HCT116 (cell line): ENCODE measurements at regions not wholly inside any gene's neighbourhood (a gene's known extent, or its start where the extent isn't known, plus 50 kb on each side); places are given as distances from the start of the nearest gene placed in this dataset.

Experiments used
- ATAC-seq: fragments of 200-7000 bp; cut with Tn5 transposase; 2 replicates; pipeline ENCODE4 v1.9.1; 2020; ENCODE audit warnings: mild to moderate bottlenecking, moderate library complexity
- BruUV-seq: library from RNA; stranded (reverse); fragments of 400-500 nt; replicated peaks from 2 replicates; lab custom pipeline; 2021; lab: Mats Ljungman, UMichigan
- CTCF ChIA-PET: fragments of 300-600 bp; sonication (Branson Sonifier 250); formaldehyde crosslinking; loops from one replicate; lab custom pipeline; 2021; ENCODE audit warnings: antibody characterized with exemption; lab: Charles Lee
- POLR2A ChIA-PET: fragments of 300-600, 350-600 bp; sonication (Branson Sonifier 250); formaldehyde crosslinking; loops from one replicate; lab custom pipeline; 2021; ENCODE audit warnings: antibody characterized with exemption; lab: Charles Lee
- RAD21 ChIA-PET, 2 experiments: fragments of 300-600 bp; sonication (Branson Sonifier 250); formaldehyde crosslinking; loops; one replicate each; lab custom pipeline; 2023; ENCODE audit warnings: low total read pairs in 2 of 2; ENCODE audit not compliant: uncharacterized antibody in 2 of 2, unreplicated experiment in 2 of 2, low non-redundant PET in 1 of 2; lab: Charles Lee
- DNase-seq: peaks from one replicate; pipeline ENCODE4 v3.0.0-alpha.2; 2010; ENCODE audit warnings: low read depth, low spot score
- H2AFZ ChIP-seq: fragments of 200-600 bp; shearing (Covaris generic), sonication (generic); 2 replicates; pipeline ENCODE4 v1.6.1; 2017; ENCODE audit warnings: low read depth, mixed run types, mixed read lengths, antibody characterized with exemption, low read length; ENCODE audit not compliant: poor library complexity, severe bottlenecking
- H3K27ac ChIP-seq: 2 replicates; pipeline ENCODE4 v1.5.1; 2012; ENCODE audit warnings: low read depth, low read length
- H3K27me3 ChIP-seq: fragments of 200-600 bp; sonication (generic); 2 replicates; pipeline ENCODE4 v1.6.1; 2016; ENCODE audit warnings: mixed run types, low read length, mixed read lengths; ENCODE audit not compliant: insufficient read depth
- H3K36me3 ChIP-seq, 2 experiments: fragments of 200-500 bp in 1 of 2; fragments of 200-600 bp in 1 of 2; sonication (Bioruptor generic) in 1 of 2; sonication (generic) in 1 of 2; 2 replicates each; pipeline versions ENCODE4 v1.5.1 to v1.6.1; 2014 to 2016; ENCODE audit warnings: low read length in 2 of 2, inconsistent platforms in 1 of 2, mixed read lengths in 1 of 2, mixed run types in 1 of 2; ENCODE audit not compliant: insufficient read depth in 2 of 2, control insufficient read depth in 1 of 2
- H3K4me1 ChIP-seq, 2 experiments: fragments of 200-600 bp in 1 of 2; sonication (generic) in 1 of 2; 2 replicates each; pipeline versions ENCODE4 v1.5.1 to v1.6.1; 2012 to 2017; ENCODE audit warnings: low read length in 2 of 2, inconsistent platforms in 1 of 2, mild to moderate bottlenecking in 1 of 2, mixed read lengths in 1 of 2, mixed run types in 1 of 2, moderate library complexity in 1 of 2; ENCODE audit not compliant: insufficient read depth in 2 of 2, control insufficient read depth in 1 of 2
- H3K4me2 ChIP-seq: fragments of 200-600 bp; sonication (generic); 2 replicates; pipeline ENCODE4 v1.6.1; 2017; ENCODE audit warnings: mixed run types, low read length, mixed read lengths
- H3K4me3 ChIP-seq, 2 experiments: fragments of 200-600 bp in 1 of 2; sonication (generic) in 1 of 2; replicated peaks in 1 of 2; 2 replicates each; pipeline ENCODE4 v1.5.1; 2011 to 2016; ENCODE audit warnings: low read length in 2 of 2, control low read depth in 1 of 2, low read depth in 1 of 2, mild to moderate bottlenecking in 1 of 2, mixed read lengths in 1 of 2, mixed run types in 1 of 2
- H3K79me2 ChIP-seq: fragments of 200-600 bp; sonication (generic); 2 replicates; pipeline ENCODE4 v1.6.1; 2017; ENCODE audit warnings: mild to moderate bottlenecking, mixed run types, low read length, moderate library complexity, mixed read lengths; ENCODE audit not compliant: insufficient read depth
- H3K9ac ChIP-seq: fragments of 200-600 bp; sonication (generic); 2 replicates; pipeline ENCODE4 v1.6.1; 2016; ENCODE audit warnings: low read length, mixed read lengths
- H3K9me2 ChIP-seq: fragments of 200-600 bp; sonication (generic), shearing (Covaris generic); 2 replicates; pipeline ENCODE4 v1.6.1; 2017; ENCODE audit warnings: mixed run types, mild to moderate bottlenecking, moderate library complexity; ENCODE audit not compliant: insufficient read depth
- H3K9me3 ChIP-seq, 2 experiments: fragments of 200-500 bp in 1 of 2; fragments of 200-600 bp in 1 of 2; sonication (Bioruptor generic) in 1 of 2; sonication (generic) in 1 of 2; 2 replicates each; pipeline ENCODE4 v1.6.1; 2014 to 2017; ENCODE audit warnings: low read length in 2 of 2, mixed read lengths in 2 of 2, inconsistent platforms in 1 of 2, low read depth in 1 of 2, mild to moderate bottlenecking in 1 of 2, mixed run types in 1 of 2, moderate library complexity in 1 of 2; ENCODE audit not compliant: control insufficient read depth in 1 of 2, insufficient read depth in 1 of 2
- H4K20me1 ChIP-seq: fragments of 200-600 bp; sonication (generic), shearing (Covaris generic); 2 replicates; pipeline ENCODE4 v1.6.1; 2017; ENCODE audit warnings: mixed run types, mild to moderate bottlenecking, moderate library complexity; ENCODE audit not compliant: insufficient read depth
- CBX3 ChIP-seq: IDR thresholded peaks from 2 replicates; pipeline ENCODE4 v1.6.1; 2012; ENCODE audit warnings: low read depth
- EGR1 ChIP-seq: IDR thresholded peaks from 2 replicates; pipeline ENCODE4 v1.6.1; 2012; ENCODE audit warnings: low read depth
- ELF1 ChIP-seq: IDR thresholded peaks from 2 replicates; pipeline ENCODE4 v1.6.1; 2012; ENCODE audit warnings: low read depth, borderline replicate concordance
- FOSL1 ChIP-seq: IDR thresholded peaks from 2 replicates; pipeline ENCODE4 v1.6.1; 2012; ENCODE audit warnings: low read depth
- JUND ChIP-seq: IDR thresholded peaks from 2 replicates; pipeline ENCODE4 v1.6.1; 2012
- POLR2A ChIP-seq: IDR thresholded peaks from 2 replicates; pipeline ENCODE4 v1.7.0; 2011; ENCODE audit warnings: borderline replicate concordance; ENCODE audit not compliant: insufficient read depth, insufficient read length; ENCODE audit errors: extremely low read depth
- RAD21 ChIP-seq: IDR thresholded peaks from 2 replicates; pipeline ENCODE4 v1.6.1; 2012; ENCODE audit warnings: low read depth, mild to moderate bottlenecking
- SIN3A ChIP-seq: IDR thresholded peaks from 2 replicates; pipeline ENCODE4 v1.6.1; 2012; ENCODE audit warnings: low read depth
- YY1 ChIP-seq: IDR thresholded peaks from 2 replicates; pipeline ENCODE4 v1.6.1; 2011; ENCODE audit warnings: low read length, low read depth, moderate library complexity, mild to moderate bottlenecking; ENCODE audit not compliant: insufficient replicate concordance; ENCODE audit errors: extremely low read depth
- ZFX ChIP-seq: fragments of 450-650 bp; IDR thresholded peaks from 2 replicates; pipeline ENCODE4 v1.6.1; 2017
- ZNF274 ChIP-seq: fragments of 200-500 bp; sonication (Bioruptor generic); IDR thresholded peaks from 2 replicates; pipeline ENCODE4 v1.6.1; 2014; ENCODE audit warnings: mild to moderate bottlenecking, low read depth, low read length, inconsistent platforms
- intact Hi-C: fragments of 100-400 bp; cut with micrococcal nuclease; formaldehyde crosslinking; loops from 2 replicates; pipeline ENCODE4 v1.10.0; 2022
- TF ChIP-seq, protein P1 (sequence below), 3 experiments: fragments of 200-600 bp in 1 of 3; sonication (generic) in 1 of 3; IDR thresholded peaks in 2 of 3; conservative IDR thresholded peaks in 1 of 3; 2 replicates each; pipeline ENCODE4 v1.5.1; 2012 to 2017; ENCODE audit warnings: low read depth in 2 of 3, low read length in 2 of 3, antibody characterized with exemption in 1 of 3, borderline replicate concordance in 1 of 3, control low read depth in 1 of 3, mild to moderate bottlenecking in 1 of 3, mixed read lengths in 1 of 3, mixed run types in 1 of 3, moderate library complexity in 1 of 3; ENCODE audit not compliant: insufficient read depth in 1 of 3
- TF ChIP-seq, protein P2 (sequence below): IDR thresholded peaks from 2 replicates; pipeline ENCODE4 v1.6.1; 2012; ENCODE audit warnings: low read depth

DNA sequence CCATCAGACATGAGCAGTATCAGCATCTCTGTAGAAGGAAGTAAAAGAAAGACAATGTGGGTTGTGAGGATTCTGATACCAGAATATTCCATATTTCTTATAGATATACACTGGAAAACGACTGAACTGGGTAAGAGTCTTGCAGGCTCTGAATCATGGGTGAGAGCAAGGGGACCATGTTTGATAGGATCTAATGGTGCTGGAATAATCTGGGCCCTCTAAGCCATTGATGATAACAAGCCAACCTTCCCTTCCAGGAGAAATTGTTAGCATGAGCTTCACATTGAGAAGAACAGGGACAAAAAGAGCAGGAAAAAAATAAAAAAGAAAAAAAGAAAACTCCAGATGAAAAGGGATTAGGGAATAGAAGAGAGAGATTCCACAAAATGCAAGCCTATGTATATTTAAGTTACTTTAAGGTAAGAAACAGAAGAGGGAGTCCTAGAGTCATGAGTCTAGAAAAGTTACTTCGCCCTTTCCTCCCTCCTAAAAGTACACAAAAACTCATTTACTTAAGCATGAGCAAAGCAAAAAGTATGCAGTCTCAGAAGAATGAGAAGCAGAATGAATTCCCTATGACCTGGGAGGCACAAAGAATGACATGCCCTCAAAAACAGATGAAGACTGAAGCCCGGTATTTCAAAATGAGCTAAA is 181.9 kb downstream of the TMEM26 start:
- Histone ChIP-seq H2AFZ (peak overlapping the region; percentile 31), H3K27me3 (no peaks in the 10 kb centered on the region), H3K27ac (no peak overlapping the region), H3K4me3 (no peak overlapping the region), H3K9ac (no peak overlapping the region), H3K36me3 (no peaks in the 10 kb centered on the region), H3K79me2 (no peaks in the 10 kb centered on the region), H3K4me2 (no peak overlapping the region), H3K9me2 (no peaks in the 10 kb centered on the region), H4K20me1 (no peaks in the 10 kb centered on the region), H3K4me1 (no peaks in the 10 kb centered on the region), H3K9me3 (no peaks in the 10 kb centered on the region)
- POLR2A ChIA-PET, result no interaction called here
- no peak for TF ChIP-seq EGR1
- TF ChIP-seq FOSL1, result no peak
- TF ChIP-seq RAD21, result peak; percentile 45
- no peak for TF ChIP-seq CBX3
- TF ChIP-seq, protein P1, sequence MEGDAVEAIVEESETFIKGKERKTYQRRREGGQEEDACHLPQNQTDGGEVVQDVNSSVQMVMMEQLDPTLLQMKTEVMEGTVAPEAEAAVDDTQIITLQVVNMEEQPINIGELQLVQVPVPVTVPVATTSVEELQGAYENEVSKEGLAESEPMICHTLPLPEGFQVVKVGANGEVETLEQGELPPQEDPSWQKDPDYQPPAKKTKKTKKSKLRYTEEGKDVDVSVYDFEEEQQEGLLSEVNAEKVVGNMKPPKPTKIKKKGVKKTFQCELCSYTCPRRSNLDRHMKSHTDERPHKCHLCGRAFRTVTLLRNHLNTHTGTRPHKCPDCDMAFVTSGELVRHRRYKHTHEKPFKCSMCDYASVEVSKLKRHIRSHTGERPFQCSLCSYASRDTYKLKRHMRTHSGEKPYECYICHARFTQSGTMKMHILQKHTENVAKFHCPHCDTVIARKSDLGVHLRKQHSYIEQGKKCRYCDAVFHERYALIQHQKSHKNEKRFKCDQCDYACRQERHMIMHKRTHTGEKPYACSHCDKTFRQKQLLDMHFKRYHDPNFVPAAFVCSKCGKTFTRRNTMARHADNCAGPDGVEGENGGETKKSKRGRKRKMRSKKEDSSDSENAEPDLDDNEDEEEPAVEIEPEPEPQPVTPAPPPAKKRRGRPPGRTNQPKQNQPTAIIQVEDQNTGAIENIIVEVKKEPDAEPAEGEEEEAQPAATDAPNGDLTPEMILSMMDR (IDR thresholded peaks at IDR 0.05 in 2 of 3, conservative IDR thresholded peaks at IDR 0.05 in 1 of 3; ENCODE audit: borderline replicate concordance in 1 of 3, insufficient read depth in 1 of 3, low read depth in 2 of 3, low read length in 2 of 3), result 0 out of 6 replicates have a peak, but pooled peaks of 1 of the 3 experiments have one; percentile 13
- TF ChIP-seq POLR2A, result no peak
- CTCF ChIA-PET, result interaction anchor here (0.6 to 1.0 kb wide), 3 partner anchors 130 to 455 kb away, joined by 3 read pairs; no protein-coding TSS in a partner anchor
- BruUV-seq, result no TSS peak
- ATAC-seq (no peak), DNase-seq (no peak)
- intact Hi-C loops, result no loop called here
- RAD21 ChIA-PET, result no interaction called here

DNA sequence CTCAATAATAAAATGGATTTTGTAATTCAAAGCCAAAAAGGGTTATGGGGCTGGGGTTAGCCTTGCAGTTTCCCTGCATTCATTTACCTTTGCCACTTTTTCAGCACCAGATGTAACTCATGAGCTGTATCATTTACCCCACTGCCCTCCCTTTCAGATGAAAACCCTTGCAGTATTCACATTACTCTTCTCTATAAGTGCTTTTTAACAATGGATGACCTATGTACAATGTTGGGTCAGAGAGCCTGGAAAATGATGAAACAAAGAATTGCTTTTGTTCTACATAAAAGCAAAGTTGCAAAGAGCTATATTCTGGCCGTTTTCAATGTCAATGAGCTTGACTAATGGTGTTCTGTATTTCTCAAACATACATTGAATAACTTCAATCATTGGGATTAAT is 189.7 kb downstream of the TMEM26 start:
- BruUV-seq, result no TSS peak
- Histone ChIP-seq H3K9me3 (no peaks in the 10 kb centered on the region), H3K4me2 (no peak overlapping the region), H3K4me1 (no peaks in the 10 kb centered on the region), H3K79me2 (no peaks in the 10 kb centered on the region), H3K9me2 (no peaks in the 10 kb centered on the region), H3K27ac (no peak overlapping the region), H3K27me3 (no peaks in the 10 kb centered on the region), H3K9ac (no peak overlapping the region), H3K4me3 (no peak overlapping the region), H2AFZ (no peak overlapping the region), H3K36me3 (no peaks in the 10 kb centered on the region), H4K20me1 (no peaks in the 10 kb centered on the region)
- POLR2A ChIA-PET, result no interaction called here
- CTCF ChIA-PET, result no interaction called here
- intact Hi-C loops, result no loop called here
- DNase-seq (no peak), ATAC-seq (no peak)
- RAD21 ChIA-PET, result no interaction called here
- no peak for TF ChIP-seq RAD21
- no peak for TF ChIP-seq FOSL1
- no peak for TF ChIP-seq JUND
- TF ChIP-seq SIN3A, result no peak
- TF ChIP-seq, protein P2, sequence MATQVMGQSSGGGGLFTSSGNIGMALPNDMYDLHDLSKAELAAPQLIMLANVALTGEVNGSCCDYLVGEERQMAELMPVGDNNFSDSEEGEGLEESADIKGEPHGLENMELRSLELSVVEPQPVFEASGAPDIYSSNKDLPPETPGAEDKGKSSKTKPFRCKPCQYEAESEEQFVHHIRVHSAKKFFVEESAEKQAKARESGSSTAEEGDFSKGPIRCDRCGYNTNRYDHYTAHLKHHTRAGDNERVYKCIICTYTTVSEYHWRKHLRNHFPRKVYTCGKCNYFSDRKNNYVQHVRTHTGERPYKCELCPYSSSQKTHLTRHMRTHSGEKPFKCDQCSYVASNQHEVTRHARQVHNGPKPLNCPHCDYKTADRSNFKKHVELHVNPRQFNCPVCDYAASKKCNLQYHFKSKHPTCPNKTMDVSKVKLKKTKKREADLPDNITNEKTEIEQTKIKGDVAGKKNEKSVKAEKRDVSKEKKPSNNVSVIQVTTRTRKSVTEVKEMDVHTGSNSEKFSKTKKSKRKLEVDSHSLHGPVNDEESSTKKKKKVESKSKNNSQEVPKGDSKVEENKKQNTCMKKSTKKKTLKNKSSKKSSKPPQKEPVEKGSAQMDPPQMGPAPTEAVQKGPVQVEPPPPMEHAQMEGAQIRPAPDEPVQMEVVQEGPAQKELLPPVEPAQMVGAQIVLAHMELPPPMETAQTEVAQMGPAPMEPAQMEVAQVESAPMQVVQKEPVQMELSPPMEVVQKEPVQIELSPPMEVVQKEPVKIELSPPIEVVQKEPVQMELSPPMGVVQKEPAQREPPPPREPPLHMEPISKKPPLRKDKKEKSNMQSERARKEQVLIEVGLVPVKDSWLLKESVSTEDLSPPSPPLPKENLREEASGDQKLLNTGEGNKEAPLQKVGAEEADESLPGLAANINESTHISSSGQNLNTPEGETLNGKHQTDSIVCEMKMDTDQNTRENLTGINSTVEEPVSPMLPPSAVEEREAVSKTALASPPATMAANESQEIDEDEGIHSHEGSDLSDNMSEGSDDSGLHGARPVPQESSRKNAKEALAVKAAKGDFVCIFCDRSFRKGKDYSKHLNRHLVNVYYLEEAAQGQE, result no peak
- TF ChIP-seq ZNF274, result no peak
- TF ChIP-seq ZFX, result no peak
- no peak for TF ChIP-seq ELF1
- no peak for TF ChIP-seq CBX3
- no peak for TF ChIP-seq YY1
